Natural killer cell treated with Interleukin-12 subunit alpha and Interleukin-12 subunit beta and Interleukin-15 and Interleukin-18, amount 100 ng/mL, for 72 hours (primary cell): ENCODE measurements at regions not wholly inside any gene's neighbourhood (a gene's known extent, or its start where the extent isn't known, plus 50 kb on each side); places are given as distances from the start of the nearest gene placed in this dataset.
"Not testable (repeated sequence)": the region's sequence is repeated elsewhere in the genome, so short reads cannot be mapped to it uniquely, and the experiment has no call there.

Experiments
- ATAC-seq, 2 donors: fragments of 150-1000 bp; cut with Tn5 transposase in 1 of 2; sonication (Bioruptor Pico), chemical (Tn5 transposase) in 1 of 2; 2 replicates each; pipeline ENCODE4 v1.10.0; 2021
- DNase-seq: peaks from one replicate; pipeline ENCODE4 v3.0.0; 2022; ENCODE audit warnings: low spot score
- H3K27ac Mint-ChIP-seq, 2 donors: 1 replicate in 1 of 2; 2 replicates in 1 of 2; pipeline ENCODE4 v1.8.0; 2022; ENCODE audit warnings: mixed read lengths in 2 of 2, mild to moderate bottlenecking in 1 of 2, moderate library complexity in 1 of 2
- H3K27me3 Mint-ChIP-seq, 2 donors: 1 replicate in 1 of 2; 2 replicates in 1 of 2; pipeline ENCODE4 v1.8.0; 2022; ENCODE audit warnings: mixed read lengths in 2 of 2
- H3K36me3 Mint-ChIP-seq: one replicate; pipeline ENCODE4 v1.8.0; 2022; ENCODE audit warnings: mixed read lengths
- H3K4me1 Mint-ChIP-seq, 2 donors: 1 replicate in 1 of 2; 2 replicates in 1 of 2; pipeline ENCODE4 v1.8.0; 2022; ENCODE audit warnings: low read depth in 2 of 2, mixed read lengths in 2 of 2, mild to moderate bottlenecking in 1 of 2
- H3K4me3 Mint-ChIP-seq: one replicate; pipeline ENCODE4 v1.8.0; 2022; ENCODE audit warnings: mixed read lengths
- H3K9me3 Mint-ChIP-seq: 2 replicates; pipeline ENCODE4 v1.8.0; 2022; ENCODE audit warnings: mixed read lengths

GRCh38 chr1:119266858-119267257 is 101.7 kb upstream of the HAO2 start:
- Mint-ChIP-seq H3K27me3 (peaks cover 7 to 18% of the 10 kb centered on the region in 2 donors), H3K4me1 (no peaks in the 10 kb centered on the region), H3K27ac (no peak overlapping the region), H3K4me3 (no peak overlapping the region), H3K9me3 (no peaks in the 10 kb centered on the region), H3K36me3 (no peaks in the 10 kb centered on the region)
- ATAC-seq, result no peak
- DNase-seq, result no peak

DNA sequence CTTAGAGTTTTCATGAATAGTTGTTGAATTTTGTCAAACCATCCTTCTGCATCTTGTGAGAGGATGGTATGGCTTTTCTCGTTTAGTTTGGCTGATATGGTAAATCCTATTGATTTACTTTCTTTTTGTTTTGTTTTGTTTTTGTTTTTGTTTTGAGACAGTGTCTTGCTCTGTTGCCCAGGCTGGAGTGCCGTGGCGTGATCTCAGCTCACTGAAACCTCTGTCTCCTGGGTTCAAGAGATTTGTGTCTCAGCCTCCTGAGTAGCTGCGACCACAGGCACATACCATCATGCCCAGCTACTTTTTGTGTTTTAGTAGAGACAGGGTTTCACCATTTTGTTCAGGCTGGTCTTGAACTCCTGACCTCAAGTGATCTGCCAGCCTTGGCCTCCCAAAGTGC is 101.3 kb upstream of the HAO2 start:
- peaks cover 7 to 18% of the 10 kb centered on the region in 2 donors for H3K27me3 Mint-ChIP-seq
- DNase-seq, H3K27ac Mint-ChIP-seq, H3K4me3 Mint-ChIP-seq, H3K9me3 Mint-ChIP-seq, ATAC-seq, H3K36me3 Mint-ChIP-seq, H3K4me1 Mint-ChIP-seq: not testable (repeated sequence)

- Mint-ChIP-seq H3K9me3 (no peaks in the 10 kb centered on the region), H3K27me3 (peaks cover 13 to 18% of the 10 kb centered on the region in 2 donors), H3K4me1 (no peaks in the 10 kb centered on the region), H3K4me3 (no peak overlapping the region), H3K27ac (no peak overlapping the region), H3K36me3 (no peaks in the 10 kb centered on the region)
- no peak for DNase-seq
- no peak for ATAC-seq
These were observed 99.7 kb upstream of the HAO2 start for GRCh38 chr1:119268879-119269278.

DNA sequence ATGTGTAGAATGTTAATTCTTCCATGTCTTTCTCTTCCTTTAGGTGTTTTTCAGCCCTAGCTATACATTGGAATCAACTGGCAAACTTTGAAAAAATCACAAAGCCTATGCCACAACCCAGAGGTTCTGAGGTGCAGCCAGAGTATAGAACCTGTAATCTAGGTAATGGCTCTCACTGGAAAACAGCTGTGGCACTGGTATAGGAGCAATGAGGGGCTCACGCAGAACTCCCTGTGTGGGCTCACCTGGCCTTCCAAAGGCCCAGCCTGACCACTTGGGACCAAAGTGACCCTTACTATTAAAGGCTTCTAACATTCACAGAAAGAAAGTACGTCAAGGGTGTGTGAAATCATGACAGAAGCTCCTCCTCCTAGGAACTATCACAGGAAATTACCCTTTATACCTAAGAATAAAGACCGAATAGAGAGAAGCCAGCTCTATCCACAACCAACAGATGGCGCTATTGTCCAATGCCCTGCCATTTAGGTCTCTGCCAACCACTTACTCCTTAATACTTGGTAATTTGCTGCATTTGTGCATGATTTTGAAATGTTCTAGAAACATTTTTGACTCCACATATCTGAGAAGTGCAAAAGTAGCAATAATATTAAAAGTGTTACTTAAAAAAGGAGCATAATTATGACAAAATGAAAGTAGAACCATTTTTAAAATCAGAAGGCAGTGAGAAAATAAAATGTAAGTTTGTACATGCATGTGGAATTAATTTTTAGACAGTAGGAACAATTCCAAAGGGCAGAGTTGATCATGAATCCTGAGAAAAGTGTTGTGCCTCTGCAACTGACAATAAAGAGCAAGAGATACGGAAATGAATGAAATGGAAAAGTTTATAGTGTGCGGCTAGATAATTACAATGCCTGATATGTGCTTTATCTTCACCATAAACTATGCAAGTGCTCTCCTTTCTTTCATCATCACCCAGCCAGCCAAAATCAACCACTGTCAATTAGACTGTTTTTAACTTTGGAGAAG is 93.1 kb upstream of the HAO2 start:
- no peak overlapping the region for H3K4me3 Mint-ChIP-seq
- ATAC-seq (no peak), DNase-seq (no peak)
- no peak overlapping the region for H3K27ac Mint-ChIP-seq
- no peaks in the 10 kb centered on the region for H3K9me3 Mint-ChIP-seq
- no peaks in the 10 kb centered on the region for H3K36me3 Mint-ChIP-seq
- H3K4me1 Mint-ChIP-seq, result no peaks in the 10 kb centered on the region
- H3K27me3 Mint-ChIP-seq, result peaks cover 11 to 12% of the 10 kb centered on the region in 2 donors

- ATAC-seq (no peak), DNase-seq (no peak)
- H3K36me3 Mint-ChIP-seq, result no peaks in the 10 kb centered on the region
- H3K9me3 Mint-ChIP-seq, result no peaks in the 10 kb centered on the region
- no peak overlapping the region for H3K27ac Mint-ChIP-seq
- no peaks in the 10 kb centered on the region for H3K4me1 Mint-ChIP-seq
- no peak overlapping the region for H3K4me3 Mint-ChIP-seq
- H3K27me3 Mint-ChIP-seq, result peaks cover 3 to 14% of the 10 kb centered on the region in 2 donors
These were observed 92.0 kb upstream of the HAO2 start for GRCh38 chr1:119276558-119276957.

- Mint-ChIP-seq H3K4me1 (no peaks in the 10 kb centered on the region), H3K36me3 (no peaks in the 10 kb centered on the region), H3K27me3 (peaks cover 0 to 7% of the 10 kb centered on the region in 2 donors)
These were observed 88.9 kb upstream of the HAO2 start for GRCh38 chr1:119279456-119280381.

DNA sequence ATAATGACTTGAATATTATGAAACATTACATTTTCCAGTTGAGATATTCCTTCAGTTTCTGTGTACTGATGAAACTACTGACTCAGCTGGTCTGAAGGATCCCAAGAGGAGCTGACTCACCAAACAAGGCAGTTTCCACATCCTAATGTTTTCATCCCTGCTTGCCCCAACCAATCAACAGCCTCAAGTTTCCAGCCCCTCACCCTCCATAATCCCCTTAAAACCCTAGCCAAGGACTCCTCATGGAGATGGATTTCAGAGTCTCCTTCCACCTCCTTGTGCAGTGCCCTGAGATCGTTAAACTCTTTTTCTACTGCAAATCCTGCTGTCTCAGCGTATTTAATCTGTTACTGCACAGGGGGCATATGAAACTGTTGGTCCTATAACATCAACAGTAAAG is 83.1 kb upstream of the HAO2 start:
- no peak for ATAC-seq
- H3K36me3 Mint-ChIP-seq, result no peaks in the 10 kb centered on the region
- no peaks in the 10 kb centered on the region for H3K9me3 Mint-ChIP-seq
- H3K27me3 Mint-ChIP-seq, result peaks cover 9 to 14% of the 10 kb centered on the region in 2 donors
- no peak for DNase-seq
- no peak overlapping the region for H3K4me3 Mint-ChIP-seq
- H3K27ac Mint-ChIP-seq, result no peak overlapping the region
- no peaks in the 10 kb centered on the region for H3K4me1 Mint-ChIP-seq

More at GRCh38 chr1:119279456-119280381, 88.9 kb upstream of the HAO2 start:
- Mint-ChIP-seq H3K27ac (no peak overlapping the region), H3K4me3 (no peak overlapping the region), H3K9me3 (no peaks in the 10 kb centered on the region)
- ATAC-seq (no peak), DNase-seq (no peak)

DNA sequence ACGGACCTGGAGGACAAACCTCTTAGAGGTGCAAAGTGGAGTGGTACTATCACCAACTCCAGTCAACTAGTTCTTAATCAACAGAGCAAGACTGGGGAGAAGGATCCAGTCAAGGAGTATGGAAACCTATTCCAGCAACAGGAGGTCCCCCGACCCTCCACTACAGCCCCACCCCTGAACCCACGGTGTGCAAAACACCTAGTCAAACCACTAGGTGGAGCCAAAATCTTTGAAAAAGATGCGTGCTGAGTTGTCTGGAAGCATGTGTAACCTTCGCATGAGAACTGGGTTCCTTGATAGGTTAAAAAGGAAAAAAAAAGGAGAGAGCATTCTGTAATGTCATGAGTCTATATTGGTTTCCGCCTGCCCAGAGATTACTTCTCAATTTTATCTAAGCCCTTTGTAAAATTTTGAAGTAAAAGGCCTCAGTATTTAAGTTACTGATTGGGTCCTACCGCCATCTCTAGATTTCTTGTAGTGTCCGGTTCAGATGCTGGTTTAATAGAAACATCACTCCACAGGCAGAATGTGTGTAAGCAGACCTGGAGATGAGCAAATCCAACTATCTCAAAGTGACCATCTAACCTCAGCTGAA is 81.9 kb upstream of the HAO2 start:
- H3K27me3 Mint-ChIP-seq, result peaks cover 3 to 14% of the 10 kb centered on the region in 2 donors
- H3K27ac Mint-ChIP-seq, result no peak overlapping the region
- no peaks in the 10 kb centered on the region for H3K4me1 Mint-ChIP-seq
- DNase-seq (no peak), ATAC-seq (no peak)
- H3K4me3 Mint-ChIP-seq, result no peak overlapping the region
- H3K36me3 Mint-ChIP-seq, result no peaks in the 10 kb centered on the region
- H3K9me3 Mint-ChIP-seq, result no peaks in the 10 kb centered on the region

- no peak overlapping the region for H3K4me3 Mint-ChIP-seq
- no peaks in the 10 kb centered on the region for H3K9me3 Mint-ChIP-seq
- ATAC-seq (no peak), DNase-seq (no peak)
- H3K27me3 Mint-ChIP-seq, result peaks cover 6 to 14% of the 10 kb centered on the region in 2 donors
- no peaks in the 10 kb centered on the region for H3K4me1 Mint-ChIP-seq
- H3K36me3 Mint-ChIP-seq, result no peaks in the 10 kb centered on the region
- no peak overlapping the region for H3K27ac Mint-ChIP-seq
These were observed 79.8 kb upstream of the HAO2 start for GRCh38 chr1:119288751-119289150.

- H3K4me1 Mint-ChIP-seq, result no peaks in the 10 kb centered on the region
- no peaks in the 10 kb centered on the region for H3K9me3 Mint-ChIP-seq
- peaks cover 6 to 14% of the 10 kb centered on the region in 2 donors for H3K27me3 Mint-ChIP-seq
- no peak overlapping the region for H3K27ac Mint-ChIP-seq
- DNase-seq, result no peak
- H3K36me3 Mint-ChIP-seq, result no peaks in the 10 kb centered on the region
- H3K4me3 Mint-ChIP-seq, result no peak overlapping the region
- no peak for ATAC-seq
These were observed 78.3 kb upstream of the HAO2 start for GRCh38 chr1:119290297-119290696.

- H3K27me3 Mint-ChIP-seq, result peaks cover 4 to 19% of the 10 kb centered on the region in 2 donors
- H3K36me3 Mint-ChIP-seq, result no peaks in the 10 kb centered on the region
- no peak overlapping the region for H3K4me3 Mint-ChIP-seq
These were observed 76.9 kb upstream of the HAO2 start for GRCh38 chr1:119291611-119292206.

GRCh38 chr1:119293797-119294196 is 74.8 kb upstream of the HAO2 start:
- Mint-ChIP-seq H3K27ac (no peak overlapping the region), H3K27me3 (peaks cover 5 to 13% of the 10 kb centered on the region in 2 donors), H3K36me3 (no peaks in the 10 kb centered on the region), H3K9me3 (no peaks in the 10 kb centered on the region), H3K4me3 (no peak overlapping the region), H3K4me1 (no peaks in the 10 kb centered on the region)
- ATAC-seq, result no peak
- no peak for DNase-seq

More at GRCh38 chr1:119291611-119292206, 76.9 kb upstream of the HAO2 start:
- ATAC-seq, result no peak
- DNase-seq, result no peak
- H3K4me1 Mint-ChIP-seq, result no peaks in the 10 kb centered on the region
- H3K27ac Mint-ChIP-seq, result no peak overlapping the region
- H3K9me3 Mint-ChIP-seq, result no peaks in the 10 kb centered on the region

DNA sequence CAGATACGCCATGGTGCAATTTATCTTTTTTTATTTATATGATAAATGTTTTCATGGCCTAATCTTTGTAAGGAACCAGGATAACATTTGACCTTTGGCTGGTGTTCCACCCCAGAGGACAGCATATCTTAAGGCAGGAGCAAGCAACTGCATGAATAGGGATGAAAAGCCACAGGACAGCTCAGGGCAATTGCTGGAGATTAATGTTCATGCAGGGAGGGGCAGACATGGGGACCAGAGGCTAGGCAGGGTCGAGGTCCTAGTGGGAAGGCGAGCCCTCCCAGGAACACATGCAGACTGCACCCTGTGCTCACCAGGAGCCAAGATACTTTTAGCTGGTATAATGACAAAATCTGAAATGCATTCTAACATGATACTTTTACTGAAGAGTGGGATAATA is 74.4 kb upstream of the HAO2 start:
- H3K4me1 Mint-ChIP-seq, result no peaks in the 10 kb centered on the region
- ATAC-seq, result no peak
- no peaks in the 10 kb centered on the region for H3K36me3 Mint-ChIP-seq
- DNase-seq, result no peak
- H3K4me3 Mint-ChIP-seq, result no peak overlapping the region
- H3K9me3 Mint-ChIP-seq, result no peaks in the 10 kb centered on the region
- H3K27ac Mint-ChIP-seq, result no peak overlapping the region
- H3K27me3 Mint-ChIP-seq, result peaks cover 5 to 17% of the 10 kb centered on the region in 2 donors
